ENCODE measurements at regions not wholly inside any gene's neighbourhood (a gene's known extent, or its start where the extent isn't known, plus 50 kb on each side); places are given as distances from the start of the nearest gene placed in this dataset.

DNA sequence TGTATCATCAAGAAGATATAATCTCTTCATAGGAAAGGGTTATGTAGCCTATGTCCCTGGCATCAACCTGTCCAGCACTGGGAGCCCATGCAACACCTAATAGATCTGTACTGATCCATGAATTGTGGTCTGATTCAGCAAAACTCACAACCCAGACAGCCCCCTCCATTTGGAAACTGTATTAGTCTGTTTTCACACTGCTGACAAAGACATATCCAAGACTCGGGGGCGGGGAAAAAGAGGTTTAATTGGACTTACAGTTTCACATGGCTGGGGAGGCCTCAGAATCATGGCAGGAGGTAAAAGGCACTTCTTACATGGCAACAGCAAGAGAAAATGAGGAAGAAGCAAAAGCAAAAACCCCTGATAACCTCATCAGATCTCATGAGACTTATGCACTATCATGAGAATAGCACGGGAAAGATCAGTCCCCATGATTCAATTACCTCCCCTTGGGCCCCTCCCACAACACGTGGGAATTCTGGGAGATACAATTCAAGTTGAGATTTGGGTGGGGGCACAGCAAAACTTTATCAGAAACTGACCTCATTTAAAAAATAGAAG, 83.3 kb downstream of the TRIM42 start:
- TF ChIP-seq, protein P1, sequence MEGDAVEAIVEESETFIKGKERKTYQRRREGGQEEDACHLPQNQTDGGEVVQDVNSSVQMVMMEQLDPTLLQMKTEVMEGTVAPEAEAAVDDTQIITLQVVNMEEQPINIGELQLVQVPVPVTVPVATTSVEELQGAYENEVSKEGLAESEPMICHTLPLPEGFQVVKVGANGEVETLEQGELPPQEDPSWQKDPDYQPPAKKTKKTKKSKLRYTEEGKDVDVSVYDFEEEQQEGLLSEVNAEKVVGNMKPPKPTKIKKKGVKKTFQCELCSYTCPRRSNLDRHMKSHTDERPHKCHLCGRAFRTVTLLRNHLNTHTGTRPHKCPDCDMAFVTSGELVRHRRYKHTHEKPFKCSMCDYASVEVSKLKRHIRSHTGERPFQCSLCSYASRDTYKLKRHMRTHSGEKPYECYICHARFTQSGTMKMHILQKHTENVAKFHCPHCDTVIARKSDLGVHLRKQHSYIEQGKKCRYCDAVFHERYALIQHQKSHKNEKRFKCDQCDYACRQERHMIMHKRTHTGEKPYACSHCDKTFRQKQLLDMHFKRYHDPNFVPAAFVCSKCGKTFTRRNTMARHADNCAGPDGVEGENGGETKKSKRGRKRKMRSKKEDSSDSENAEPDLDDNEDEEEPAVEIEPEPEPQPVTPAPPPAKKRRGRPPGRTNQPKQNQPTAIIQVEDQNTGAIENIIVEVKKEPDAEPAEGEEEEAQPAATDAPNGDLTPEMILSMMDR (IDR thresholded peaks at IDR 0.05), result no peak
- no peak for TF ChIP-seq POLR2A (IDR thresholded peaks at IDR 0.05)

Data from uterus (tissue), 2 donors.